ENCODE measurements at regions not wholly inside any gene's neighbourhood (a gene's known extent, or its start where the extent isn't known, plus 50 kb on each side); places are given as distances from the start of the nearest gene placed in this dataset.

GRCh38 chr5:25995209-25995608, 1043.2 kb downstream of the CDH9 start:
- no peak overlapping the region for H3K27ac ChIP-seq
- H3K9me3 ChIP-seq (ENCODE audit: severe bottlenecking): no peaks in the 10 kb centered on the region
- DNase-seq: no peak
- H3K4me3 ChIP-seq (ENCODE audit: low read depth, low read length): no peak overlapping the region
- H3K36me3 ChIP-seq: no peaks in the 10 kb centered on the region
- TF ChIP-seq CTCF (IDR thresholded peaks at IDR 0.05; ENCODE audit: low read depth, low read length): no peak
- H3K27me3 ChIP-seq (ENCODE audit: insufficient read depth, low read depth, severe bottlenecking): no peaks in the 10 kb centered on the region

GRCh38 chr5:25993701-25994100, 1044.7 kb downstream of the CDH9 start:
- Histone ChIP-seq H3K27ac (no peak overlapping the region), H3K27me3 (ENCODE audit: insufficient read depth, low read depth, severe bottlenecking) (no peaks in the 10 kb centered on the region), H3K36me3 (no peaks in the 10 kb centered on the region), H3K4me3 (ENCODE audit: low read depth, low read length) (no peak overlapping the region), H3K9me3 (ENCODE audit: severe bottlenecking) (no peaks in the 10 kb centered on the region)
- no peak for DNase-seq
- TF ChIP-seq CTCF (IDR thresholded peaks at IDR 0.05; ENCODE audit: low read depth, low read length): no peak

GRCh38 chr5:25991639-25992038, 1046.7 kb downstream of the CDH9 start:
- no peaks in the 10 kb centered on the region for H3K36me3 ChIP-seq
- no peak for DNase-seq

GRCh38 chr5:25990771-25991170, 1047.6 kb downstream of the CDH9 start:
- H3K27me3 ChIP-seq (ENCODE audit: insufficient read depth, low read depth, severe bottlenecking): no peaks in the 10 kb centered on the region
- no peak overlapping the region for H3K27ac ChIP-seq
- DNase-seq: no peak
- no peaks in the 10 kb centered on the region for H3K36me3 ChIP-seq
- H3K4me3 ChIP-seq (ENCODE audit: low read depth, low read length): no peak overlapping the region
- no peak for TF ChIP-seq CTCF (IDR thresholded peaks at IDR 0.05; ENCODE audit: low read depth, low read length)
- no peaks in the 10 kb centered on the region for H3K9me3 ChIP-seq (ENCODE audit: severe bottlenecking)

More at GRCh38 chr5:25991639-25992038, 1046.7 kb downstream of the CDH9 start:
- Histone ChIP-seq H3K27me3 (ENCODE audit: insufficient read depth, low read depth, severe bottlenecking) (no peaks in the 10 kb centered on the region), H3K9me3 (ENCODE audit: severe bottlenecking) (no peaks in the 10 kb centered on the region), H3K27ac (no peak overlapping the region), H3K4me3 (ENCODE audit: low read depth, low read length) (no peak overlapping the region)
- no peak for TF ChIP-seq CTCF (IDR thresholded peaks at IDR 0.05; ENCODE audit: low read depth, low read length)

GRCh38 chr5:25979086-25979485, 1059.3 kb downstream of the CDH9 start:
- Histone ChIP-seq H3K4me3 (ENCODE audit: low read depth, low read length) (no peak overlapping the region), H3K9me3 (ENCODE audit: severe bottlenecking) (no peaks in the 10 kb centered on the region), H3K36me3 (no peaks in the 10 kb centered on the region), H3K27me3 (ENCODE audit: insufficient read depth, low read depth, severe bottlenecking) (no peaks in the 10 kb centered on the region), H3K27ac (no peak overlapping the region)
- TF ChIP-seq CTCF (IDR thresholded peaks at IDR 0.05; ENCODE audit: low read depth, low read length): no peak
- no peak for DNase-seq

- no peaks in the 10 kb centered on the region for H3K36me3 ChIP-seq
- H3K27ac ChIP-seq: no peak overlapping the region
- DNase-seq: peak; percentile 24
- H3K4me3 ChIP-seq (ENCODE audit: low read depth, low read length): no peak overlapping the region
- no peak for TF ChIP-seq CTCF (IDR thresholded peaks at IDR 0.05; ENCODE audit: low read depth, low read length)
- no peaks in the 10 kb centered on the region for H3K27me3 ChIP-seq (ENCODE audit: insufficient read depth, low read depth, severe bottlenecking)
- no peaks in the 10 kb centered on the region for H3K9me3 ChIP-seq (ENCODE audit: severe bottlenecking)
Measured at GRCh38 chr5:25975885-25976284, 1062.5 kb downstream of the CDH9 start.
